ENCODE measurements at regions not wholly inside any gene's neighbourhood (a gene's known extent, or its start where the extent isn't known, plus 50 kb on each side); places are given as distances from the start of the nearest gene placed in this dataset.

DNA sequence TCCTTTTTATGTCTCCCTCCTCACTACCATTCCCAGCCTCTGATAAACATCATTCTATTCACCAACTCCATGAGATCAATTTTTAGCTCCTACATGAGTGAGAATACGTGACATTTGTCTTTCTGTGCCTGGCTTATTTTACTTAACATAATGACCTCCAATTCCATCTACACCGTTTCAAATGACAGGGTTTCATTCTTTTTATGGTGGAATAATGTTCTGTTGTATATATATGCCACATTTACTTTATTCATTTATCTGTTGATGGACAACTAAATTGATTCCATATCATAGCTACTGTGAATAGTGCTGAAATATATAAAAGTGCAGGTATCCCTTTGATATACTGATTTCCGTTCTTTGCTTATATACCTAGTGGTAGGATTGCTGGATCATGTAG lies 503.9 kb downstream of the SMARCA1 start:
- Histone ChIP-seq H3K9ac (ENCODE audit: extremely low read depth, insufficient read length, low read length) (no peak overlapping the region), H3K9me3 (ENCODE audit: control insufficient read depth, low read depth, low read length) (no peaks in the 10 kb centered on the region), H3T11ph (ENCODE audit: low read length) (no peak overlapping the region), H2BK15ac (ENCODE audit: low read depth, low read length) (no peak overlapping the region), H3K27me3 (ENCODE audit: insufficient read depth, low read length) (no peaks in the 10 kb centered on the region), H3K14ac (ENCODE audit: insufficient read depth, low read length) (no peak overlapping the region), H2BK12ac (ENCODE audit: insufficient read length, low read depth, low read length) (no peak overlapping the region), H3K79me2 (ENCODE audit: insufficient read depth, low read length) (no peaks in the 10 kb centered on the region), H2AFZ (ENCODE audit: low read length) (no peak overlapping the region), H2AK5ac (ENCODE audit: insufficient read length, low read length) (no peak overlapping the region), H3K18ac (ENCODE audit: insufficient read length, low read depth, low read length) (no peak overlapping the region), H3K4me1 (ENCODE audit: insufficient read depth, low read length) (no peaks in the 10 kb centered on the region; the same call in 1 of the 2 replicates), H2BK20ac (ENCODE audit: low read depth, low read length, poor library complexity, severe bottlenecking) (no peak overlapping the region), H4K8ac (replicated peaks; ENCODE audit: insufficient read length, low read depth, low read length) (no peak overlapping the region), H4K5ac (ENCODE audit: insufficient read length, low read depth, low read length) (no peak overlapping the region), H4K91ac (ENCODE audit: insufficient read length, low read depth, low read length) (no peak overlapping the region), H3K23ac (ENCODE audit: insufficient read length, low read depth, low read length) (no peak overlapping the region), H3K27ac (ENCODE audit: insufficient read length, low read depth, low read length) (no peak overlapping the region), H3K4me2 (ENCODE audit: insufficient read depth, insufficient read length, low read length) (no peak overlapping the region), H2BK120ac (ENCODE audit: low read depth, low read length, poor library complexity, severe bottlenecking) (no peak overlapping the region), H3K4ac (ENCODE audit: low read depth, low read length) (no peak overlapping the region), H3K56ac (ENCODE audit: insufficient read length, low read depth, low read length) (no peak overlapping the region), H3K23me2 (ENCODE audit: insufficient read length, low read depth, low read length, poor library complexity, severe bottlenecking) (no peaks in the 10 kb centered on the region), H4K20me1 (ENCODE audit: control insufficient read depth, insufficient read depth, insufficient read length) (no peaks in the 10 kb centered on the region), H2BK5ac (ENCODE audit: insufficient read length, low read length) (no peak overlapping the region), H3K79me1 (ENCODE audit: insufficient read depth, low read depth, low read length, poor library complexity, severe bottlenecking) (no peaks in the 10 kb centered on the region)
- WGBS (ENCODE audit: extremely low coverage, insufficient read length, low lambda C conversion rate): no CpG with 5 or more reads among the region's 3 CpGs
- Mint-ChIP-seq H3K27me3 (ENCODE audit: low read depth) (no peaks in the 10 kb centered on the region), H3K4me3 (no peak overlapping the region), H3K4me1 (peaks cover 17 to 20% of the 10 kb centered on the region in 2 experiments), H3K36me3 (ENCODE audit: insufficient read depth in 1 of 3, low read depth in 3 of 3) (peaks cover 4 to 14% (median 11%) of the 10 kb centered on the region in 3 experiments; a peak in 6 of 7 replicates), H3K27ac (no peak overlapping the region), H3K9me3 (peaks cover 6 to 11% of the 10 kb centered on the region in 2 experiments; a peak in 4 of 5 replicates)
- no peak for DNase-seq
- no peak for TF ChIP-seq CTCF (conservative IDR thresholded peaks at IDR 0.05)

All from H9 (cell line).